Mucosa of descending colon (tissue), 3 donors: ENCODE measurements at regions not wholly inside any gene's neighbourhood (a gene's known extent, or its start where the extent isn't known, plus 50 kb on each side); places are given as distances from the start of the nearest gene placed in this dataset.

Experiments
- ATAC-seq: fragments of 200-7000 bp; cut with Tn5 transposase; one replicate; pipeline ENCODE4 v1.9.1; 2020; ENCODE audit warnings: mild to moderate bottlenecking, moderate library complexity
- DNase-seq, 3 donors: peaks; one replicate each; pipeline ENCODE4 v3.0.0-alpha.2; 2020
- H3K36me3 ChIP-seq: fragments of 200-600 bp; one replicate; pipeline ENCODE4 v1.8.0; 2021; ENCODE audit warnings: low read depth, mild to moderate bottlenecking
- H3K4me1 ChIP-seq: fragments of 200-600 bp; one replicate; pipeline ENCODE4 v1.8.0; 2021; ENCODE audit warnings: low read depth, mild to moderate bottlenecking
- H3K4me3 ChIP-seq: fragments of 200-600 bp; one replicate; pipeline ENCODE4 v1.8.0; 2021; ENCODE audit warnings: mild to moderate bottlenecking
- H3K9me3 ChIP-seq: fragments of 200-600 bp; one replicate; pipeline ENCODE4 v1.8.0; 2021; ENCODE audit warnings: mild to moderate bottlenecking
- CTCF ChIP-seq: fragments of 200-600 bp; IDR thresholded peaks from one replicate; pipeline ENCODE4 v1.8.0; 2022; ENCODE audit warnings: antibody characterized with exemption, mild to moderate bottlenecking
- intact Hi-C, 2 donors: fragments of 100-400 bp; cut with DNase I in 1 of 2; cut with micrococcal nuclease in 1 of 2; formaldehyde crosslinking; loops; one replicate each; pipeline versions ENCODE4 v1.11.0 to v1.11.1; 2022; cut with DNase I, micrococcal nuclease
- donor health status: DM: no; HTN: no; CAD: no; lungs with moderate emphysema.
- donor health status: DM: no; HTN: no; CAD: no.
- donor health status: DM: no; HTN: yes; CAD: no.

GRCh38 chr2:239600650-239601049 lies 199.8 kb upstream of the HDAC4 start:
- no peak overlapping the region for H3K4me3 ChIP-seq
- no peak for TF ChIP-seq CTCF
- intact Hi-C loops = no loop called here
- no peaks in the 10 kb centered on the region for H3K36me3 ChIP-seq
- H3K4me1 ChIP-seq = no peaks in the 10 kb centered on the region
- no peak for ATAC-seq
- DNase-seq = peak in 2 of 3 donors; percentile 6 to 12
- H3K9me3 ChIP-seq = no peaks in the 10 kb centered on the region

GRCh38 chr2:239600001-239600593 lies 199.3 kb upstream of the HDAC4 start:
- Histone ChIP-seq H3K9me3 (no peaks in the 10 kb centered on the region), H3K4me3 (no peak overlapping the region), H3K36me3 (no peaks in the 10 kb centered on the region), H3K4me1 (no peaks in the 10 kb centered on the region)
- no peak for TF ChIP-seq CTCF
- DNase-seq = peak in 1 of 3 donors; percentile 18
- intact Hi-C loops = no loop called here
- no peak for ATAC-seq

GRCh38 chr2:239599299-239599698 lies 198.5 kb upstream of the HDAC4 start:
- no peak for TF ChIP-seq CTCF
- Histone ChIP-seq H3K4me1 (no peaks in the 10 kb centered on the region), H3K36me3 (no peaks in the 10 kb centered on the region), H3K9me3 (no peaks in the 10 kb centered on the region), H3K4me3 (no peak overlapping the region)
- DNase-seq = peak in 1 of 3 donors; percentile 22
- intact Hi-C loops = no loop called here
- ATAC-seq = no peak

GRCh38 chr2:239598732-239599090 lies 197.9 kb upstream of the HDAC4 start:
- intact Hi-C loops = no loop called here
- H3K36me3 ChIP-seq = no peaks in the 10 kb centered on the region
- H3K4me1 ChIP-seq = no peaks in the 10 kb centered on the region
- DNase-seq (peak in 2 of 3 donors; percentile 14 to 21), ATAC-seq (no peak)
- no peaks in the 10 kb centered on the region for H3K9me3 ChIP-seq
- no peak for TF ChIP-seq CTCF
- H3K4me3 ChIP-seq = no peak overlapping the region

- no peaks in the 10 kb centered on the region for H3K4me1 ChIP-seq
- no peak for ATAC-seq
- intact Hi-C loops = no loop called here
- DNase-seq = peak in 2 of 3 donors; percentile 10 to 29
- H3K9me3 ChIP-seq = no peaks in the 10 kb centered on the region
- no peak for TF ChIP-seq CTCF
- H3K4me3 ChIP-seq = no peak overlapping the region
- H3K36me3 ChIP-seq = no peaks in the 10 kb centered on the region
These were observed 197.4 kb upstream of the HDAC4 start for GRCh38 chr2:239598011-239598731.
